ENCODE measurements at regions not wholly inside any gene's neighbourhood (a gene's known extent, or its start where the extent isn't known, plus 50 kb on each side); places are given as distances from the start of the nearest gene placed in this dataset.
"Not testable (repeated sequence)": the region's sequence is repeated elsewhere in the genome, so short reads cannot be mapped to it uniquely, and the experiment has no call there.

GRCh38 chr22:21150863-21151262, 105.1 kb downstream of the LRRC74B start:
- not testable (repeated sequence) for TF ChIP-seq CTCF, EZH2 (IDR thresholded peaks at IDR 0.05)
